ENCODE measurements at regions not wholly inside any gene's neighbourhood (a gene's known extent, or its start where the extent isn't known, plus 50 kb on each side); places are given as distances from the start of the nearest gene placed in this dataset.

GRCh38 chr17:12590417-12590816, 75.3 kb upstream of the MYOCD start:
- DNase-seq (ENCODE audit: low spot score): no peak

GRCh38 chr17:12591021-12591735, 74.5 kb upstream of the MYOCD start:
- DNase-seq (ENCODE audit: low spot score): no peak

GRCh38 chr17:12592941-12593340, 72.7 kb upstream of the MYOCD start:
- no peak for DNase-seq (ENCODE audit: low spot score)

- no peak for DNase-seq (ENCODE audit: low spot score)
These were observed 68.7 kb upstream of the MYOCD start for GRCh38 chr17:12596961-12597360.

- DNase-seq (ENCODE audit: low spot score): no peak
These were observed 67.8 kb upstream of the MYOCD start for GRCh38 chr17:12597895-12598294.

- DNase-seq (ENCODE audit: low spot score): no peak
These were observed 66.3 kb upstream of the MYOCD start for GRCh38 chr17:12599186-12599920.

- no peak for DNase-seq (ENCODE audit: low spot score)
These were observed 65.3 kb upstream of the MYOCD start for GRCh38 chr17:12600349-12600748.

GRCh38 chr17:12603566-12603965, 62.1 kb upstream of the MYOCD start:
- DNase-seq (ENCODE audit: low spot score): no peak

GRCh38 chr17:12605222-12605621, 60.5 kb upstream of the MYOCD start:
- DNase-seq (ENCODE audit: low spot score): no peak

- no peak for DNase-seq (ENCODE audit: low spot score)
These were observed 52.1 kb upstream of the MYOCD start for GRCh38 chr17:12613566-12613965.

All from putamen (tissue), 1 donor.